SH-SY5Y (cell line): ENCODE measurements at regions not wholly inside any gene's neighbourhood (a gene's known extent, or its start where the extent isn't known, plus 50 kb on each side); places are given as distances from the start of the nearest gene placed in this dataset.

ENCODE experiments used
- GATA2 ChIP-seq: IDR thresholded peaks from 2 replicates; pipeline ENCODE4 v1.6.1; 2011; ENCODE audit warnings: mild to moderate bottlenecking, low read depth, low read length
- GATA3 ChIP-seq: IDR thresholded peaks from 2 replicates; pipeline ENCODE4 v1.6.1; 2011; ENCODE audit warnings: low read depth, mild to moderate bottlenecking, low read length, moderate library complexity

DNA sequence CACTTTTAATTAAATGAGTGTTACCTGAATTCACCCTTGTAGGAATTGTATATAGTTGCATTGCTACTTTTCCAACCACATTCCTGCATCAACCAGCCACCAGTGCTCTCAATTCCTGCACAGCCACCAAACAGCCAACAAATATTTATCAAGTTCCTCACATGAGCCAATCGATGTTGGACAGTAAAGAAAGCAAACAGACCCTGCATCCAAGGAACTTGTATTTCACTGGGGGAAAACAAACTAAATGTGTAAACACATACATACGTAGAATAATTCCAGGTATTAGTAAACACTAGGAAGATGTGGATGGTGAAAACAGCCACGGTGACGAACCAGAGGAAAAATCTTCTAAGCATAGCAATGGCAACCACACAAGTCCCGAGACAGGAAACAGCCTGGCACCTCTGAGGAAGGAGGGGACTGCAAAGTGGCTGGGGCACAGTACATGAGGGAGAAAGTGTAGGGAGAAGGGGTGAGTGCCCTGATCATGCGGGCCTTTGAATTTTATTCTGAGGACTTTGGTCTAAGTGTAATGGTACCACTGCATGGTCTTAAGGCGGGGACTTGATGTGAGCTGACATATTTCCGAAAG is 111.2 kb downstream of the XRCC2 start:
- no peak for TF ChIP-seq GATA2
- TF ChIP-seq GATA3: no peak
